SK-N-SH (cell line): ENCODE measurements at regions not wholly inside any gene's neighbourhood (a gene's known extent, or its start where the extent isn't known, plus 50 kb on each side); places are given as distances from the start of the nearest gene placed in this dataset.

Source experiments
- CTCF ChIP-seq: fragments of 200-600 bp; sonication (generic); IDR thresholded peaks from 2 replicates; pipeline ENCODE4 v1.6.1; 2017; ENCODE audit warnings: antibody characterized with exemption, mild to moderate bottlenecking, moderate library complexity
- ELF1 ChIP-seq: IDR thresholded peaks from 2 replicates; pipeline ENCODE4 v1.4.0; 2012
- EP300 ChIP-seq, 2 experiments: IDR thresholded peaks; 2 replicates each; pipeline versions ENCODE4 v1.4.0 to v1.6.1; 2012; ENCODE audit warnings: borderline replicate concordance in 1 of 2, low read depth in 1 of 2, low read length in 1 of 2
- FOXJ3 ChIP-seq: sonication (generic); formaldehyde crosslinking; IDR thresholded peaks from 2 replicates; pipeline ENCODE4 v1.5.1; 2020; ENCODE audit warnings: mild to moderate bottlenecking, missing genetic modification reagents
- NFIC ChIP-seq: IDR thresholded peaks from 2 replicates; pipeline ENCODE4 v1.4.0; 2012; ENCODE audit warnings: borderline replicate concordance
- NRF1 ChIP-seq: IDR thresholded peaks from 2 replicates; pipeline ENCODE4 v1.6.1; 2012; ENCODE audit warnings: low read depth, mild to moderate bottlenecking, low read length
- REST ChIP-seq: IDR thresholded peaks from 2 replicates; pipeline ENCODE4 v1.6.1; 2012; ENCODE audit warnings: mild to moderate bottlenecking, low read depth, low read length, moderate library complexity
- SIN3A ChIP-seq: IDR thresholded peaks from 2 replicates; pipeline ENCODE4 v1.6.1; 2012; ENCODE audit warnings: low read depth, mild to moderate bottlenecking, low read length, moderate library complexity, borderline replicate concordance
- TAF1 ChIP-seq: IDR thresholded peaks from 2 replicates; pipeline ENCODE4 v1.6.1; 2012; ENCODE audit warnings: low read depth, mild to moderate bottlenecking, low read length, moderate library complexity, borderline replicate concordance
- TEAD4 ChIP-seq: IDR thresholded peaks from 2 replicates; pipeline ENCODE4 v1.4.0; 2012; ENCODE audit warnings: mild to moderate bottlenecking, borderline replicate concordance; ENCODE audit not compliant: insufficient read depth
- ZBTB33 ChIP-seq: IDR thresholded peaks from 2 replicates; pipeline ENCODE4 v1.4.0; 2012; ENCODE audit warnings: low read depth, borderline replicate concordance

- no peak for TF ChIP-seq CTCF
- TF ChIP-seq NFIC = no peak
- no peak for TF ChIP-seq NRF1
- no peak for TF ChIP-seq ZBTB33
- TF ChIP-seq ELF1 = no peak
- TF ChIP-seq TAF1 = no peak
- TF ChIP-seq TEAD4 = no peak
- no peak for TF ChIP-seq EP300 (IDR thresholded peaks at IDR 0.05; ENCODE audit: borderline replicate concordance in 1 of 2, low read depth in 1 of 2, low read length in 1 of 2)
- no peak for TF ChIP-seq SIN3A
- no peak for TF ChIP-seq FOXJ3 (CRISPR knock-in tag)
- no peak for TF ChIP-seq REST
These were observed 488.2 kb upstream of the NECTIN3 start for GRCh38 chr3:110583373-110583935.
